ENCODE measurements at regions not wholly inside any gene's neighbourhood (a gene's known extent, or its start where the extent isn't known, plus 50 kb on each side); places are given as distances from the start of the nearest gene placed in this dataset.

- no peak for TF ChIP-seq ZNF274 (IDR thresholded peaks at IDR 0.05; ENCODE audit: low read depth, low read length)
- TF ChIP-seq YY1 (IDR thresholded peaks at IDR 0.05; ENCODE audit: insufficient read depth, insufficient read length), result no peak
- TF ChIP-seq SUZ12 (IDR thresholded peaks at IDR 0.05; ENCODE audit: extremely low read depth, insufficient read depth, insufficient read length), result no peak
These were observed 787.2 kb downstream of the ADCYAP1 start for GRCh38 chr18:1691863-1692262.

All from NT2/D1 (cell line).